Ovary (tissue), 3 donors: ENCODE measurements at regions not wholly inside any gene's neighbourhood (a gene's known extent, or its start where the extent isn't known, plus 50 kb on each side); places are given as distances from the start of the nearest gene placed in this dataset.

Experiments
- POLR2A ChIP-seq: fragments of 450-650 bp; IDR thresholded peaks from one replicate; pipeline ENCODE4 v1.6.1; 2017; ENCODE audit warnings: antibody characterized with exemption, mild to moderate bottlenecking, moderate library complexity
- TF ChIP-seq, protein P1 (sequence below), 3 donors: fragments of 450-650 bp in 2 of 3; fragments of 200-600 bp in 1 of 3; IDR thresholded peaks; one replicate each; pipeline versions ENCODE4 v1.5.1 to v1.8.0; 2016 to 2022; ENCODE audit warnings: antibody characterized with exemption in 3 of 3, mild to moderate bottlenecking in 1 of 3
- donor health status: DM: no; HTN: no; CAD: no.

DNA sequence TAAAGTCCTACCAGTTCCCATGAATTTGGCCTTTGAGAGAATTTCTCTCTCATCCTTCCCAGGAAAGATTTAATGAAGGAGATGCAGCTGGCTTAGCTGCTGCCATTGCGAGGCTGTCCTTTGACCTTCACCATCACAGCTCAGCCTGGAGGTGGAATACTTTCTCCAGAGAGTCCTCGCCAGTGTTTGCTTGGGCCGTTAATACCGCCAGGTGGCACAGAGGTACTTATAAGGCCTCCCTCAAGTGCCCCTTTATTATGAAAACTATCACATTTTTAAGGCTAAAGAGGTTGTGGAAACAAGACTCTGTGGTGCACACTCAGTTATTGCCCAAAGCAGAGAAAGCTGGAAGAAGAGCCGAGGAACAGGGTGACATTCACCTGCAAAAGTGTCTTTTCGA is 330.6 kb downstream of the CCSER2 start:
- TF ChIP-seq, protein P1, sequence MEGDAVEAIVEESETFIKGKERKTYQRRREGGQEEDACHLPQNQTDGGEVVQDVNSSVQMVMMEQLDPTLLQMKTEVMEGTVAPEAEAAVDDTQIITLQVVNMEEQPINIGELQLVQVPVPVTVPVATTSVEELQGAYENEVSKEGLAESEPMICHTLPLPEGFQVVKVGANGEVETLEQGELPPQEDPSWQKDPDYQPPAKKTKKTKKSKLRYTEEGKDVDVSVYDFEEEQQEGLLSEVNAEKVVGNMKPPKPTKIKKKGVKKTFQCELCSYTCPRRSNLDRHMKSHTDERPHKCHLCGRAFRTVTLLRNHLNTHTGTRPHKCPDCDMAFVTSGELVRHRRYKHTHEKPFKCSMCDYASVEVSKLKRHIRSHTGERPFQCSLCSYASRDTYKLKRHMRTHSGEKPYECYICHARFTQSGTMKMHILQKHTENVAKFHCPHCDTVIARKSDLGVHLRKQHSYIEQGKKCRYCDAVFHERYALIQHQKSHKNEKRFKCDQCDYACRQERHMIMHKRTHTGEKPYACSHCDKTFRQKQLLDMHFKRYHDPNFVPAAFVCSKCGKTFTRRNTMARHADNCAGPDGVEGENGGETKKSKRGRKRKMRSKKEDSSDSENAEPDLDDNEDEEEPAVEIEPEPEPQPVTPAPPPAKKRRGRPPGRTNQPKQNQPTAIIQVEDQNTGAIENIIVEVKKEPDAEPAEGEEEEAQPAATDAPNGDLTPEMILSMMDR (IDR thresholded peaks at IDR 0.05) = no peak
- no peak for TF ChIP-seq POLR2A
